KMS-11 (cell line): ENCODE measurements at regions not wholly inside any gene's neighbourhood (a gene's known extent, or its start where the extent isn't known, plus 50 kb on each side); places are given as distances from the start of the nearest gene placed in this dataset.

Source experiments
- H2AFZ ChIP-seq: fragments of 200-600 bp; sonication (generic); 2 replicates; pipeline ENCODE4 v1.6.1; 2016; ENCODE audit warnings: antibody characterized with exemption, mixed run types, low read depth
- H3K27ac ChIP-seq: fragments of 200-600 bp; sonication (generic); 2 replicates; pipeline ENCODE4 v1.6.1; 2016; ENCODE audit warnings: mild to moderate bottlenecking, mixed run types
- H3K27me3 ChIP-seq: fragments of 200-600 bp; sonication (generic); 2 replicates; pipeline ENCODE4 v1.6.1; 2017; ENCODE audit warnings: mild to moderate bottlenecking, low read depth, mixed run types, moderate library complexity; ENCODE audit not compliant: insufficient read depth
- H3K36me3 ChIP-seq: fragments of 200-600 bp; sonication (generic); 2 replicates; pipeline ENCODE4 v1.6.1; 2017; ENCODE audit warnings: mild to moderate bottlenecking, mixed run types; ENCODE audit not compliant: insufficient read depth
- H3K4me1 ChIP-seq: fragments of 200-600 bp; sonication (generic); 2 replicates; pipeline ENCODE4 v1.6.1; 2016; ENCODE audit warnings: mild to moderate bottlenecking, low read depth, mixed run types; ENCODE audit not compliant: poor library complexity, severe bottlenecking
- H3K4me2 ChIP-seq: fragments of 200-600 bp; sonication (generic); 2 replicates; pipeline ENCODE4 v1.7.0; 2016; ENCODE audit warnings: mild to moderate bottlenecking, mixed run types
- H3K4me3 ChIP-seq: fragments of 200-600 bp; sonication (generic); IDR thresholded peaks from 2 replicates; pipeline ENCODE4 v1.6.1; 2017; ENCODE audit warnings: low read depth, low read length, mixed read lengths; ENCODE audit not compliant: insufficient read depth
- H3K79me2 ChIP-seq: fragments of 200-600 bp; sonication (generic); 2 replicates; pipeline ENCODE4 v1.6.1; 2016; ENCODE audit warnings: low read depth, mixed run types; ENCODE audit not compliant: insufficient read depth
- H3K9ac ChIP-seq: fragments of 200-600 bp; sonication (generic); 2 replicates; pipeline ENCODE4 v1.6.1; 2016; ENCODE audit warnings: mild to moderate bottlenecking, mixed run types
- H4K20me1 ChIP-seq: fragments of 200-600 bp; sonication (generic); 2 replicates; pipeline ENCODE4 v1.6.1; 2016; ENCODE audit warnings: mild to moderate bottlenecking, mixed run types; ENCODE audit not compliant: insufficient read depth
- CTCF ChIP-seq: fragments of 200-600 bp; sonication (generic); conservative IDR thresholded peaks from 2 replicates; pipeline ENCODE4 v1.6.1; 2017; ENCODE audit warnings: low read depth, mild to moderate bottlenecking, antibody characterized with exemption, low read length, moderate library complexity, mixed read lengths

- no peak overlapping the region for H3K9ac ChIP-seq
- H3K27ac ChIP-seq = no peak overlapping the region
- H3K27me3 ChIP-seq = no peaks in the 10 kb centered on the region
- no peak overlapping the region for H2AFZ ChIP-seq
- no peak overlapping the region for H3K4me3 ChIP-seq
- no peak overlapping the region for H3K4me2 ChIP-seq
- no peaks in the 10 kb centered on the region for H4K20me1 ChIP-seq
- no peaks in the 10 kb centered on the region for H3K4me1 ChIP-seq
- no peaks in the 10 kb centered on the region for H3K36me3 ChIP-seq
- no peaks in the 10 kb centered on the region for H3K79me2 ChIP-seq
- no peak for TF ChIP-seq CTCF
Observed at GRCh38 chr4:132526652-132527051, 622.4 kb upstream of the PCDH10 start.

GRCh38 chr4:132527817-132528216 is 621.3 kb upstream of the PCDH10 start:
- Histone ChIP-seq H3K27me3 (no peaks in the 10 kb centered on the region), H3K36me3 (no peaks in the 10 kb centered on the region), H3K4me1 (no peaks in the 10 kb centered on the region), H3K4me3 (no peak overlapping the region), H3K4me2 (no peak overlapping the region), H3K9ac (no peak overlapping the region), H4K20me1 (no peaks in the 10 kb centered on the region), H2AFZ (no peak overlapping the region), H3K27ac (no peak overlapping the region), H3K79me2 (no peaks in the 10 kb centered on the region)
- TF ChIP-seq CTCF = no peak

- Histone ChIP-seq H3K4me1 (no peaks in the 10 kb centered on the region), H2AFZ (no peak overlapping the region), H3K27ac (no peak overlapping the region), H3K9ac (no peak overlapping the region), H3K27me3 (no peaks in the 10 kb centered on the region), H3K79me2 (no peaks in the 10 kb centered on the region), H3K4me2 (no peak overlapping the region), H4K20me1 (no peaks in the 10 kb centered on the region), H3K4me3 (no peak overlapping the region), H3K36me3 (no peaks in the 10 kb centered on the region)
- TF ChIP-seq CTCF = no peak
Observed at GRCh38 chr4:132530861-132531260, 618.2 kb upstream of the PCDH10 start.

- no peaks in the 10 kb centered on the region for H3K4me1 ChIP-seq
- no peak overlapping the region for H3K4me2 ChIP-seq
- no peak overlapping the region for H3K9ac ChIP-seq
- no peaks in the 10 kb centered on the region for H3K79me2 ChIP-seq
- H2AFZ ChIP-seq = no peak overlapping the region
- H3K4me3 ChIP-seq = no peak overlapping the region
- no peak overlapping the region for H3K27ac ChIP-seq
- H3K36me3 ChIP-seq = no peaks in the 10 kb centered on the region
- H4K20me1 ChIP-seq = no peaks in the 10 kb centered on the region
- H3K27me3 ChIP-seq = no peaks in the 10 kb centered on the region
- TF ChIP-seq CTCF = no peak
Observed at GRCh38 chr4:132540268-132540667, 608.8 kb upstream of the PCDH10 start.

GRCh38 chr4:132540797-132541196 is 608.3 kb upstream of the PCDH10 start:
- Histone ChIP-seq H3K27ac (no peak overlapping the region), H3K4me3 (no peak overlapping the region), H3K9ac (no peak overlapping the region), H3K36me3 (no peaks in the 10 kb centered on the region), H3K4me1 (no peaks in the 10 kb centered on the region), H3K79me2 (no peaks in the 10 kb centered on the region), H3K27me3 (no peaks in the 10 kb centered on the region), H2AFZ (no peak overlapping the region), H4K20me1 (no peaks in the 10 kb centered on the region), H3K4me2 (no peak overlapping the region)
- TF ChIP-seq CTCF = no peak
